Esophagus (tissue), 2 donors: ENCODE measurements at regions not wholly inside any gene's neighbourhood (a gene's known extent, or its start where the extent isn't known, plus 50 kb on each side); places are given as distances from the start of the nearest gene placed in this dataset.

Experiments used
- H3K27ac ChIP-seq, 2 donors: one replicate each; pipeline ENCODE4 v1.5.1; 2013; ENCODE audit warnings: low read depth in 2 of 2, mild to moderate bottlenecking in 2 of 2, inconsistent platforms in 1 of 2, low read length in 1 of 2, moderate library complexity in 1 of 2
- H3K27me3 ChIP-seq, 2 donors: one replicate each; pipeline ENCODE4 v1.6.1; 2013; ENCODE audit warnings: low read length in 2 of 2, control low read depth in 1 of 2, mild to moderate bottlenecking in 1 of 2; ENCODE audit not compliant: insufficient read depth in 2 of 2, control insufficient read depth in 1 of 2
- H3K36me3 ChIP-seq, 2 donors: one replicate each; pipeline ENCODE4 v1.6.1; 2013; ENCODE audit warnings: low read length in 1 of 2; ENCODE audit not compliant: control insufficient read depth in 2 of 2, insufficient read depth in 2 of 2
- H3K4me1 ChIP-seq, 2 donors: one replicate each; pipeline ENCODE4 v1.6.1; 2013; ENCODE audit warnings: low read length in 1 of 2; ENCODE audit not compliant: control insufficient read depth in 2 of 2, insufficient read depth in 2 of 2
- H3K4me3 ChIP-seq, 2 donors: one replicate each; pipeline ENCODE4 v1.5.1; 2013; ENCODE audit warnings: low read length in 2 of 2, mild to moderate bottlenecking in 2 of 2, low read depth in 1 of 2, moderate library complexity in 1 of 2
- H3K9me3 ChIP-seq, 2 donors: one replicate each; pipeline ENCODE4 v1.6.1; 2013; ENCODE audit warnings: mild to moderate bottlenecking in 2 of 2, low read depth in 1 of 2, low read length in 1 of 2, moderate library complexity in 1 of 2; ENCODE audit not compliant: control insufficient read depth in 2 of 2, insufficient read depth in 1 of 2
- WGBS, 2 donors: extraction: QIAGEN DNeasy Blood & Tissue Kit; methylation state at CpG; one replicate each; pipeline ENCODE4 v1.1.7; 2013; 5-methylcytosine and 5-hydroxymethylcytosine counted together
- donor health status: healthy with polysubstance abuse.
- donor health status: Bipolar disorder and iron deficiency.

GRCh38 chr17:53548252-53548651, 274.5 kb upstream of the KIF2B start:
- Histone ChIP-seq H3K27me3 (no peaks in the 10 kb centered on the region), H3K9me3 (no peaks in the 10 kb centered on the region), H3K4me1 (no peaks in the 10 kb centered on the region), H3K27ac (no peak overlapping the region), H3K36me3 (no peaks in the 10 kb centered on the region), H3K4me3 (no peak overlapping the region)
- 96 to 97% methylated on average over 4 of the region's 4 CpGs for WGBS, 2 donors

DNA sequence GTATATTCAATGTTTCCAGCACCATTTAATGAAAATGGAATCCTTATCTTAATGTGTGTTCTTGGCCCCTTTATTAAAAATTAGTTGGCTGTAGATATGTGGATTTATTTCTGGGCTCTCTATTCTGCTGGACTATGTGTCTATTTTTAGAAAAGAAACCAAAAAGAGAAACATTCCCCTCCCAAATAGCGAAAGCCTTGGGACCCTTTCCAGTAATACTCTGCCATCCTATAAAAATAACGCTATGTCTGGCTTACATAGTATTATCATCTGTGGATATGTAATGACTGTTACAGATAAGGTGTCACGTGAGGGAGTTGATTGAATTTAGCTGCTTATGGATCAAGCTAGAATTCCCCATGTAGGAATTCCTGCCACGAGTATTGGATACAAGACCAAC, 279.3 kb upstream of the KIF2B start:
- H3K27ac ChIP-seq: no peak overlapping the region
- no peaks in the 10 kb centered on the region for H3K27me3 ChIP-seq
- no peaks in the 10 kb centered on the region for H3K9me3 ChIP-seq
- 48 to 56% methylated on average over 4 of the region's 4 CpGs for WGBS, 2 donors
- no peaks in the 10 kb centered on the region for H3K36me3 ChIP-seq
- H3K4me3 ChIP-seq: no peak overlapping the region
- no peaks in the 10 kb centered on the region for H3K4me1 ChIP-seq

- WGBS, 2 donors: 82 to 86% methylated on average over 2 of the region's 2 CpGs
Observed at GRCh38 chr17:53538129-53538617, 284.6 kb upstream of the KIF2B start.

DNA sequence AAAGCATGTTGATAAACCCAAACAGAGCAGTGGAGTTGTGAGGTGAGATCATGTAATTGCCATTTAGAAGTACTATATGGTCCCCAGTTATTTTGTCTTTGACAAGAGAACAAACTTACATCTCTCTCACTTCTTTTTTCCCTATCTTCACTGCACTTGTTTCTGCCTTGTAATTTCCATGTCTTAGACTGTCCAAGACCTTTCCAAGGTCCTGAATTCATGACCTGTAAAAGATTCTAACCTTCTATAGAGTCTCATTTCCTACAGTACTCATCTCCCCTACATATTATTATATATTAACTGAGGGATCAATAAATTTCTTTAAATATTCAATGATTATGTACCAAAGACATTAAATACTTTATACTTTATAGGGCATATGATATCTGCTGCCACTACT, 295.3 kb upstream of the KIF2B start:
- Histone ChIP-seq H3K27ac (no peak overlapping the region), H3K9me3 (no peaks in the 10 kb centered on the region), H3K4me1 (no peaks in the 10 kb centered on the region)

More at GRCh38 chr17:53538129-53538617, 284.6 kb upstream of the KIF2B start:
- Histone ChIP-seq H3K27me3 (no peaks in the 10 kb centered on the region), H3K9me3 (no peaks in the 10 kb centered on the region), H3K36me3 (no peaks in the 10 kb centered on the region), H3K4me1 (no peaks in the 10 kb centered on the region), H3K27ac (no peak overlapping the region), H3K4me3 (no peak overlapping the region)

GRCh38 chr17:53525590-53525989, 297.1 kb upstream of the KIF2B start:
- Histone ChIP-seq H3K36me3 (no peaks in the 10 kb centered on the region), H3K9me3 (no peaks in the 10 kb centered on the region), H3K4me3 (no peak overlapping the region), H3K27me3 (no peaks in the 10 kb centered on the region), H3K4me1 (no peaks in the 10 kb centered on the region), H3K27ac (no peak overlapping the region)
- 73 to 76% methylated on average over 2 of the region's 2 CpGs for WGBS, 2 donors

More for the DNA sequence above, 295.3 kb upstream of the KIF2B start:
- Histone ChIP-seq H3K27me3 (no peaks in the 10 kb centered on the region), H3K36me3 (no peaks in the 10 kb centered on the region), H3K4me3 (no peak overlapping the region)

DNA sequence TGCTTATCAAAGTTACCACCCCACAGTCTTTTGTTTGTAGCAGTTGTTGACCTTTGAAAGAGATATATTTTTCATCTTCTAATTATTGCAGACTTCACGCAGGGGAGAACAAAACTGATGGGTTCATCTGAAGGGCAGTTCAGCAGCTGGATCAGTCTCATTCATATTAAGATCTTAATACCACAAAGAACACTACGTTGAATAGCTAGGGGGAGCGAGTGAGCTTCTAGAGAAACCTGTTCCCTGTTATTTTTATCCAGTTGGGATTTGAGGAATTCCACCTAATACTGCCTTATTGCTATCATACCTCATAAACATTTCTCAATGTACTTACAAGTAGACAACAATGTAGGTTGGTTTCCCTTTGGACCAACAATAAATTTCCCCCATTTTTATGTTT, 306.1 kb upstream of the KIF2B start:
- H3K36me3 ChIP-seq: no peaks in the 10 kb centered on the region
- no peak overlapping the region for H3K4me3 ChIP-seq
- no peak overlapping the region for H3K27ac ChIP-seq
- WGBS, 2 donors: 13 to 16% methylated on average over 3 of the region's 3 CpGs
- no peaks in the 10 kb centered on the region for H3K27me3 ChIP-seq
- no peaks in the 10 kb centered on the region for H3K4me1 ChIP-seq
- no peaks in the 10 kb centered on the region for H3K9me3 ChIP-seq

DNA sequence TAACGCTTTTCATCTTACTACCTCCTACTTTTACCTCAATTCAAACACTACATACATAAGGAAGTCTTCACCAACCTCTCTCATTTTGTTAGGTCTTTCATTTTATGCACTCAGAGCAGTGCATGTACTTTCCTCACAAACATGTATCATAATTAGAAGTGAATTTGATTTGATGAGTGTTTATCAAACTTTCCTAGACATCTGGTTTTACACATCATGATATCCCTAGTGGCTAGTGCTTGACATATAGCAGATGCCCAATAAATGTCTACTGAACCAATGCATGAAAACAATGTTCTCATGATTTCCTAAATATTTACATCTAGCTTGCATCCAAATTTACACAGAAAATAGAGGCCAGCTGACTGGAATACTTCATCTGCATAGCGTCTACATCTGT, 323.4 kb upstream of the KIF2B start:
- 68 to 73% methylated on average over 2 of the region's 2 CpGs for whole genome bisulfite sequencing, 2 donors
- Histone ChIP-seq H3K4me1 (no peaks in the 10 kb centered on the region), H3K36me3 (no peaks in the 10 kb centered on the region), H3K4me3 (no peak overlapping the region), H3K27ac (no peak overlapping the region), H3K9me3 (no peaks in the 10 kb centered on the region), H3K27me3 (no peaks in the 10 kb centered on the region)

DNA sequence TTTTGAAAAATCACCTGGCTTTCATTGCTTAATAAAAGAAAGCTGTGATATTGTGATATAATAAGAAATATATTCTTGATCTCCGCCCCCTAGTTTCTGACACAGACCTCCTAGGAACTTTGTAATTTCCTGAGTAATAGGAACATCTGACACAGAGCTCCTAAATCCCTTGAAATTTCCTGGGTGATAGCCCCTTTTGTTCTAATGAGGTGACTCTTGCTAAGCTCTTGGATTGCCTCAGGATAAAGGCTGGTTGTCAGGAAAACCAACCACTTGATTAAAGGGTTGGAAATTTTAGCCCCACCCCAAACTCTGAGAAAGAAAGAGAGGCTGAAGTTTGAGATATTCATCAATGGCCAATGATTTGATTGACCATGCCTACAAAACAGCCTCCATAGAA, 326.4 kb upstream of the KIF2B start:
- Histone ChIP-seq H3K27ac (no peak overlapping the region), H3K36me3 (no peaks in the 10 kb centered on the region), H3K4me1 (no peaks in the 10 kb centered on the region), H3K9me3 (no peaks in the 10 kb centered on the region), H3K4me3 (no peak overlapping the region), H3K27me3 (no peaks in the 10 kb centered on the region)
- WGBS, 2 donors: 88% methylated on average over 1 of the region's 1 CpG

- Histone ChIP-seq H3K36me3 (no peaks in the 10 kb centered on the region), H3K4me1 (peaks cover 0 to 4% of the 10 kb centered on the region in 2 donors), H3K27ac (no peak overlapping the region), H3K4me3 (no peak overlapping the region), H3K27me3 (no peaks in the 10 kb centered on the region), H3K9me3 (no peaks in the 10 kb centered on the region)
- 62 to 67% methylated on average over 3 of the region's 3 CpGs for WGBS, 2 donors
Observed at GRCh38 chr17:53492532-53492931, 330.2 kb upstream of the KIF2B start.

GRCh38 chr17:53490447-53490968, 332.2 kb upstream of the KIF2B start:
- Histone ChIP-seq H3K4me1 (peaks cover 0 to 4% of the 10 kb centered on the region in 2 donors), H3K9me3 (no peaks in the 10 kb centered on the region), H3K4me3 (no peak overlapping the region), H3K36me3 (no peaks in the 10 kb centered on the region), H3K27ac (no peak overlapping the region), H3K27me3 (no peaks in the 10 kb centered on the region)
